ENCODE measurements at regions not wholly inside any gene's neighbourhood (a gene's known extent, or its start where the extent isn't known, plus 50 kb on each side); places are given as distances from the start of the nearest gene placed in this dataset.

DNA sequence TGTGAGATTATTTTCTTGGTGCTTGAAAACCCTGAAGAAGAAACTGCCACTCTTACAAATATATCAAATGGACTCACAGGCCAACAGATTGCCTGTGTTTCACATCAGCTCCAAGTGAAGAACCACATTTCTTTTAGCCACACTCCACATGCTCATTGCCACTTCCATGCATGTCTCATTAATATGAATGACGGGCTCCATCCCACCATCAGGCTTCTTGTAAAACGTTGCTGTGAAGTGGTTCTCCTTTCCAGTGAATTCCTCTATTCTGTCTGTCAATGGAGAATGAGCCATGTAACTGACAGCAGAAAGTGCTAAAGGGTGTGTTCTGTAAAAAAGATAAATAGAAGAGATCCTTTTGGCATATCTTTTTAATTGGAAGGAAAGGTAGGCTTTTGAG lies 188.2 kb upstream of the RMST start:
- TF ChIP-seq EP300 (IDR thresholded peaks at IDR 0.05) (no peak), POLR2A (IDR thresholded peaks at IDR 0.05) (no peak)
- TF ChIP-seq, protein P1, sequence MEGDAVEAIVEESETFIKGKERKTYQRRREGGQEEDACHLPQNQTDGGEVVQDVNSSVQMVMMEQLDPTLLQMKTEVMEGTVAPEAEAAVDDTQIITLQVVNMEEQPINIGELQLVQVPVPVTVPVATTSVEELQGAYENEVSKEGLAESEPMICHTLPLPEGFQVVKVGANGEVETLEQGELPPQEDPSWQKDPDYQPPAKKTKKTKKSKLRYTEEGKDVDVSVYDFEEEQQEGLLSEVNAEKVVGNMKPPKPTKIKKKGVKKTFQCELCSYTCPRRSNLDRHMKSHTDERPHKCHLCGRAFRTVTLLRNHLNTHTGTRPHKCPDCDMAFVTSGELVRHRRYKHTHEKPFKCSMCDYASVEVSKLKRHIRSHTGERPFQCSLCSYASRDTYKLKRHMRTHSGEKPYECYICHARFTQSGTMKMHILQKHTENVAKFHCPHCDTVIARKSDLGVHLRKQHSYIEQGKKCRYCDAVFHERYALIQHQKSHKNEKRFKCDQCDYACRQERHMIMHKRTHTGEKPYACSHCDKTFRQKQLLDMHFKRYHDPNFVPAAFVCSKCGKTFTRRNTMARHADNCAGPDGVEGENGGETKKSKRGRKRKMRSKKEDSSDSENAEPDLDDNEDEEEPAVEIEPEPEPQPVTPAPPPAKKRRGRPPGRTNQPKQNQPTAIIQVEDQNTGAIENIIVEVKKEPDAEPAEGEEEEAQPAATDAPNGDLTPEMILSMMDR (IDR thresholded peaks at IDR 0.05), result no peak
